KBM-7 (cell line): ENCODE measurements at regions not wholly inside any gene's neighbourhood (a gene's known extent, or its start where the extent isn't known, plus 50 kb on each side); places are given as distances from the start of the nearest gene placed in this dataset.
A peak's percentile ranks its signal among the peaks of the same experiment; 100 is the strongest.

Experiments used
- DNase-seq: peaks from one replicate; pipeline ENCODE4 v3.0.0-alpha.2; 2015
- in situ Hi-C: fragments of 300-500 bp; cut with MboI; formaldehyde crosslinking; loops from 2 replicates; pipeline ENCODE4 v1.14.3; 2020; ENCODE audit warnings: low sequenced_read_pairs, low pct_unique_long_range_greater_than_20kb, mixed read lengths

DNA sequence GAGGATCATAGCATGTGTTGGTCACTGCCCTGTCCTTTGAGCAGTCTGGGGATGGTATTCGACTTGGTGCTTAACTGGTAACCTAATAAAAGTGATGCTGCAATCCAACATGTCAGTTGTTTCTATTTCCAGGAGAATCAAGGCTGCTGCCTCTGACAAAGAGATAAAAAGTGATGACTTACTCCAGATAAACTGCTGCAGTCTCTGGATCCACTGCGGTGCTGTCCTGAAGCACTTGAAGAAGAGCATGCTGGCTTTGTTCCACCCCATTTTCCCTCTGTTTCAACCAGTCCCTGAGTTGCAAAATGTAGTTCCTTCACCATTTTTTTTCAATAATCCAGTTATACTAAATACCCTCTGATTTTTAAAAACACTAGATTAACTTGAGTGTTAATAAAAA, 403.5 kb upstream of the ANKRD30A start:
- in situ Hi-C loops: no loop called here
- DNase-seq: no peak

DNA sequence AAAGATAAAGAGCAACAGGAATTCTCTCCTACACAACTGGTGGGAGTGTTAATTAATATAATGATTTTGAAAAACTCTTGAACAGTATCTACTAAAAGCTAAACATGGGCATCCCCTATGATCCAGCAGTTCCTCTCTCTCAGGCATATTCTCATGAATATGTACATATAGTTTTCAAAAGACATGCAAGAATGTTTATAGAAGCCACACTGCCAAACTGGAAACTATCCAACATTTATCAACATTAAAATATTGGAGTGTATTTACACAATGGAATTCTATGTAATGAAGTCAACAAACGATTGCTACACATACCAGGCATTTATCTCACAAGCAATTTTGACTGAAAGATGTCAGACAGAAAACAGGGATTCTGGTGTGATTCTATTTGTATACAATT, 404.5 kb upstream of the ANKRD30A start:
- in situ Hi-C loops: no loop called here
- DNase-seq: no peak

DNA sequence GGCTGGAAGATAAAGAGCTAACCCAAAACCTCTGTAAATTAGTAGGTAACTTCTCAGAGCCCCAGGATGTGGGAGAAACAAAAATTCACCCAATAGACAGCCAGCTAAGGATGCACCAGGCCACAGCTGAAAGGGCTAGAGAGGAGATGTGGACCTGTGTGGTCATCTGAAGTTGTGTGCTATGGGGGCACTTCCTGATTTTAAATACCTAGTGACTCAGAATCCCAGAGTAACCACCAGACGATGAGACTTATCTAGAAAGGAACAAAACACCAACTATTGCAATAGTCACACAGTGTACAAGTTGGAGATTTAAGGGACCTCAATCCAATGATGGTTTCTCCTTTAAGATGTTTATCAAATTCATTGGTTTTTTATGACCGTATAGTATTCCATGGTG, 408.3 kb upstream of the ANKRD30A start:
- no peak for DNase-seq
- in situ Hi-C loops: no loop called here

DNA sequence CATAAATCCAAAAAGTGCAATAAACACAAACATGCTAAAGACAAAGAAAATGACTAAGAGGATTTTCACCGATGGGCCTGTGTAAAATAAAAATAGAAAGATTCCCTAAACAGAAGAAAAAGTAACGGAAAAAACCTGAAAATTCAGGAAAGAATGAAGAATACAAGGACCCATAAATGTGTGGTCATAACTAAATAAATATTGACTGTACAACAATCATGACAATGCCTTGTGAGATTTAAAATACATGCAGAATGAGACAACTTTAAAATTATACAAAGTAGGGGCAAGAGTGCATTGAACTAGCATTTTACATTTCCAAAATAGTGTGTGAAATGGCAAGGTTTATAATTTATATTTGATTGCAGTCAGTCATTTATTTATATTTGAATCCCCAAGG, 409.1 kb upstream of the ANKRD30A start:
- no peak for DNase-seq
- in situ Hi-C loops: no loop called here

DNA sequence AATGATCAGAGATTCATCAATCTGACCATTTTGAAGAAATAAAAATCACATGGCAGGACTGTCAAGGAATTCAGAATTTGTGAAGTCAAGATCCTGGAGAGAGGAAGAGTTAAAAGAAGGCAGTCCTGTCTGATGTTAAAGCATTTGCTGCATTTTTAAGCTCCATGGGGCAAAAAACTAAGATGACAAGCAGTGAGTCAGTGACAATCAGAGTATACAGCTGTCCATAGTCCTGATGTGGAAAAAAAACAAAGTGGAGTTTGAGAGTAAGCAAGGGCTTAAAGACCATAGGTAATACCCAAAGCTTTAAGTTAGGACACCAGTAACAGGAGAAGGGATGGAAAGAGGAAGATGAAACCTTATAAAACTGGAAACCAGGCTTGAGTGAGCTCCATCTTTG, 412.7 kb upstream of the ANKRD30A start:
- in situ Hi-C loops: no loop called here
- DNase-seq: no peak

DNA sequence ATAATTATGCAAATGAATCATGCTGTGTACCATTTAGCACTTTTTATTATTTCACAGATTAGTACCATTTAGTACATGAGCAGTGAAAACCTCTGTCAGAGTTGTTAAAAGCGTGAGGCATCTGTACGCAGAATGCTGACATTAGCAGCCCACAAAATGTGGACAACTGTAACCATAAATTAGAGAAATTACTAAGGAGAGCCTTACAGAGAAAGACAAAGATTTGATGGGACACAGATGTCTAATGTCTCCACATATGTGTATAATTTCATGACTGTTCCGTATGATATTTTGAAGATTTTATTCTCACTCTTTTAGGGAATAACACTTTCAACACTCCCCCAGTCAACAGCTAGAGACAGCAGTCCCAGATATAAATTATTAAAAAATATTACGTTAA, 414.0 kb upstream of the ANKRD30A start:
- DNase-seq: no peak
- in situ Hi-C loops: no loop called here

DNA sequence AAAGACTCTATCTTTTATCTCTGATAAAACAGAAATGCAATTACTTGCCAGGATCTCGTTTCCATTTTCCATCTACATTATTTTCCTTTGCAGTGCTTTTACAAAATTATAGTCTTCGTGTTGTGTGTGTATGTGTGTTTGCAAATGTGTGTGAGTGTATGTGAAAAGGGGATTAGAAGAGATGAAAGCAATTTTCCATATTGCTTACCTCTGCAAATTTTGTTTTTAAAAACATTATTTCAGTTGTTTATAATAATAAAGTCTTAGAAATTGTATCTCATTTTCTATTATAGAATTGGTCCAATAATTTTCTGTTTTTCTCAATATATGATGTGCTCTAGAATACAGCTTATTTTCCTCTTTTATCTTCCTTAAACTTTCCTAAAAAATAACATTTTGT, 421.3 kb upstream of the ANKRD30A start:
- DNase-seq: no peak
- in situ Hi-C loops: no loop called here

DNA sequence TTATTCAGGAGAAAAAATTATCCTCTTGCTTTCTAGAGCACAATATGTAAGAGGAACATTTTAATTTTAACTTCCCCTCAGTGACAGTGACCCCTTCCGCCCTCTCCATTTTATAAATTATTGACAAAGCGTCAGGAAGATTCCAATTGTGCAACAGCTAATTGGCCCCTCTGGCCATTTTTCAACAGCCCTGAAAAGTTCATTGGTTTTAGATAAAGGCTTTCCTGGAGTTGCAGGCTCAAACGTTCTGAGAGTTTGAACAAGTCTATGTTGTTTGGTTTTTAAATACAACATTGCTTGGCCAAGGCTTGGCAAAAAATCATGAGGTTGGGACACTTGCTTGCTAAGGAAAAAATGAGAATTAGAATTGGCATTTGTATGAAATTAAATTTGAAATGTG, 422.2 kb upstream of the ANKRD30A start:
- in situ Hi-C loops: no loop called here

DNA sequence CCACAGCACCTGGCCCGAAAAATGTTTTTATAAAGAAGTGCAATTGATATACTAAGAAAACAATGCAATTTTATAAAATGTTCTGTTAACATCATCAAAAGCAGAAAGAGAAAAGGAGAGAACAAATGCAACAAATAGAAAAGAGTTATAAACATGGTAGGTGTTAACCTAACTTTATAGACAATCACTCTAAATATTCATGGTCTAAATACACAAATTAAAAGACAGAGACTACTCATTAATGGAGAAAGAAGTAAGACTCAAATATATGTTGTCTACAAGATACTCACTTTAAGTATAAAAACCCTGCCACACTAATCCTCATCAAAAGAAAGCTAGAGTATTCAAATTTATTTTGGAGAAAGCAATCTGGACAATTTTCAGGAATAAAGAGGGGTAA, 425.3 kb upstream of the ANKRD30A start:
- in situ Hi-C loops: no loop called here
- no peak for DNase-seq

More for the DNA sequence above, 422.2 kb upstream of the ANKRD30A start:
- no peak for DNase-seq

DNA sequence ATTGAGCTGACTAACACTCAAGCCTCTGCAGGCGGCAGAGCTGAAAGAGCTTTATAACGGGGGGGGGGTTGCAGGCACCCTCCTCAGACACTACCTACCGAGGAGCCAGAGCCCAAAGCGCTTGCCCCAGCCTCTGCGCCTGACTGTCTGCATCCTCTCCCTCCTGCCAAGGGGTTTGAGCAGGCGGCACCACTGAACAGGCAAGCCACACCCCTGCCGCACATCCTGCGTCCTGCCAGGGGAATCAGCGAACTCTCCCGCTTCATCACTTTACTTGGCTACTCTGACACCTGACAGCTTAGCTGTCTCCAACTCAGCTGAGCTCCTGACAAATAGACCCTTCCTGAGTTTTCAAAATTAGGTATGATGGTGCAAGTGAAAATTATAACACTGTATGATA, 432.6 kb upstream of the ANKRD30A start:
- in situ Hi-C loops: no loop called here
- no peak for DNase-seq

DNA sequence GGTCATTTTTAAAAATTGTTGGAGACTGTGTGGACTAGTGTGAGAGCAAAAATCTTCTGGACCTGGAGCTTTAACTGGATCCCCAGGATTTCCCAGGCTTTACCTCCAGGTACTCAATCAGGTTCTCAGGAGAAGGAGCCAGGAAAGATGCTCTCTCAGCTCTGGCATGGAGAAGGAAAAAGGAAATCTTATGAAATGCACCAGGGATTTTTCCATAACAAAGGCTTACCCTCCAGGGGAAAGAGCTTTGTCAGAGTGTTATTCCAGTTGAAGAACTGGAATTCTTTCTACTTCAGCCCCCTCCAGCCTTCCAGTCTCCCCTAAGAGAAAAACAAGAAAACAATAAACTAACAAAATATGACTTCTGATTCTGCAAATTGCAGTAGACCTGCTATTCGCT, 436.7 kb upstream of the ANKRD30A start:
- in situ Hi-C loops: no loop called here
- DNase-seq: no peak

DNA sequence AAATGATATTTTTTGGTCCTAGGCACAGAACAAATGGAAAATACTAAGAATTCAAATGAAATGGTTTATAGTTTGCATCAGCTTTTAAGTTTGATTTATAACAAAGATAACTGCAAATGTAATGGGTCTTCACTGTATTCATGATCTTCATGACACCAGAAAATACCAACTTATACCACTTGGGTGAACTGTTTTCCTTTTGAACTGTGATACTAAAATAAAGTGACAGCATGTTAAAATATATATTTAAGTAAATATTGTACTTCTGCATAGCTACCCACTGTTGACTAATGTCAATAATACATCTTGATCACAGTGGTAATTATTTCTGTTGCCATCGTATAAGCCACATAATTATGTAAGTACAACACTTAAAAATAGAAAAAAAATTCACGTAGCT, 442.0 kb upstream of the ANKRD30A start:
- in situ Hi-C loops: no loop called here
- DNase-seq: no peak

DNA sequence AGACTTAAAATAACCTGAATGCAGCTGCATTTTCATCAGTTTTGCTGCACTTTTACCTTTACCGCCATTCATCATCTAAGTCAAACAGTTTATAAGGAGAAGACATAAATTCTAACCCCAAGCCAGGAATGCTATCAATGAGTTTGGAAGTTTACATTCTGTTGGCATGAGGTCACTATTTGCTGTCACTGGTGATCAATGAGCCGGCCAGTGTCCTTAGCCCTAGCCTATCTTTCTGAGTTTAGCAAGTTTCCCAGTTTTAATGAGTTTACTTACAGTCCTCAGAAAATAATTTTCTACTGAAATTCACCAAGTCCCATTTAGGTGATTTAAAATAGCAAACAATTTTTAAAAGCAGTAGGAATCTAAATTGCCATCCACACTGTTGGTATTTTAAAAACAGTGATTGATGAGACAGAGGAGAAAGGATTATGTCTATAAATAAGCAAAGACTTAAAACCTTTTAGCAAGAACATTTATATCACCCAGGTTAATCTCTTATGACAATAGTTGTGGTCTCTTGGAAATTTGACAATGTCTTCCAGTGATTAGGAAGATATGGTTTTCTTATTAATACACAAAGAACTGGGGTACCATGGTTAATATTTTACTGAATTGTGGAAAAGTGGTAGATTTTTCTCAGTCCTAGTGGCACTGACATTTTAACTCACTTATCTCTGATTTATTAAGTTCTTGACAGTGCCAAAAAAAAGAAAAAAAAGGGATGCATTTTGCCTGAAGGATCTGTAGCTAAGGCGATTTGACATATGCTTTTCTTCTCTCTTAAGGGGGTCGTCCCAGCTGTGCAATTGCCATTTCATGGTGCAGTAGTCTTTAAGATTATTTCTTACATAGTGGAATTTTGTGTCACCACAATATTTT, 443.4 kb upstream of the ANKRD30A start:
- no peak for DNase-seq
- in situ Hi-C loops: no loop called here

DNA sequence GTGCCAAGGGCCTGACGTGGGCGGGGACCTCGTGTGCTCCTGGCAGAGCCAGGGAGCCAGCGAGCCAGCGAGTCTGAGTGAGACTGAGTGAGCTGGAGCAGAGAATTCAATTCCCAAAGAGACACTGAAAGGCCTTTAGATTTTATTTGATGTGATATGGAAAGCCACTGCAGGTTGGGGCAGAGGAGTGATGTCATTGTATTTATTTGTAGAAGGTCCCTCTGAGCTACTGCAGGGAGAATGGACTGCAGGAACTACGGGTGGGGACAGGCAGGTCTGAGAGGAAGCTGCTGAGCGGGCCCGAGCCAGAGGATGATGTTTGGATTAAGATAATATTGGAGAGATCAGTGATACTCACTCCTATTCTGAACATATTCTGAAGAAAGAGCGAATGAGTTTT, 445.8 kb upstream of the ANKRD30A start:
- in situ Hi-C loops: no loop called here
- no peak for DNase-seq

DNA sequence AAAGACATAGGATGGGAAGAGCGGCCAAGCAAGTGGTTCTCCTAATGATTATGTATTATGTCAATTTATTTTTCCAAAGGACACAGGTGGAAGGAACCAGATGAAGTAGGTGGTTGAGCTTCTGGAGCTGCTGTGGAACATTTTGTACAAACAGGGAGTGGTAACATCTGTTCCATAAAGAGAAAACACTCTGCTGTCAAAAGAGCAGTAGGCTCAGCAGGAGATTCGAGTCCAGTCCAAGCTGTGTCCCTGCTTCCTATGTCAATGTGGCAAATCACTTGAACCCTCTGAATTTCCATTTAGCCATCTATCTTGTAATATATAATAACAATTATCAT, 448.0 kb upstream of the ANKRD30A start:
- DNase-seq: no peak
- in situ Hi-C loops: no loop called here

DNA sequence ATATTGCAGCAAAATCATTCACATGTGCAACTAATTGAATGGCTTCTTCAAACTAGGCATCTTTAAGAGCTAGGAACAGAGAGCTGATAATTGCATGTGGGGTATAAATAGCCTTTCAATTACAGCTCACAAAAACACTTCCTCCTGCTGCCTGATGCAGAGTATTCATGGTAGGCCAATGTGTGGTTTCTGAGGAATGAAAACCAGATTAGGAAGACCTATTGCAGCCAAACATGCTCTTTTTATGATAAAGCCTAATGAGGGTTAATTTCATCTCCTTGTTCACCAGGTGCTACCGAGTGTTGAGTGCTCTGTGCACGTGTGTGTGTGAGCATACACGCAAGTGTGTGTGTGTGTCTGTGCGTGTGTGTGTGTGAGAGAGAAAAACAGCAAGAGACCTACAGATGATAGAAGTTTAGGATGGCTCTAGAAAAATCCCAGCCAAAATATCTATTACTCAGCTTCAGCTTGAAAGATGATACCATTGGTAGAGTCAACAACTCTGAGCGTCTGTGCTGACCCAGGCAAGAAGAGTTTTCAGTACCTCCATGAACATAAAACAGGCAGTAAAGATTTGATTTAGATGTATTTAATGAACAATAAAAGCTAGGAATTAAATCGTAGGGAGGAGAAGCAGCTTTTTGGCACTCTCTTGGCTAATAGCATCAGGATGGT, 448.5 kb upstream of the ANKRD30A start:
- in situ Hi-C loops: no loop called here
- peak; percentile 11 for DNase-seq

DNA sequence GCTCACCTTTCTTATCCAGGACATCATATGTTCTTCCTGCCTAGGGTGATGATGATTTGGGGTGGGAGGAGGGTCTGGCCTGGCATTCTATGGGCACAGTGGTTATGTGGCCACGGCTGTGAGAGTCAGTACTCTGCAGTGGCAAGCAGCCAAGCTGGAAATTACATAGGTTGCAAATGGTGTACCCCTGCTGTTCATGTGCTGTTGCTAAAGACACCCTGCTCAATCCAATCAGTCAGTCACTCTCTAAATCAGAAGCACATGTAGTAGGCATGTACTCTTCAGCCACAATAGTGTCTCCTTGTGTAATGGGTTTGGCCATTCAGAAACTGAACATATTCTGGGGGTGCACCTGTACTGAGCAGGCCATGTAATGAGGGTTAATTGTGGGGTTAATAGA, 449.1 kb upstream of the ANKRD30A start:
- in situ Hi-C loops: no loop called here
- no peak for DNase-seq

DNA sequence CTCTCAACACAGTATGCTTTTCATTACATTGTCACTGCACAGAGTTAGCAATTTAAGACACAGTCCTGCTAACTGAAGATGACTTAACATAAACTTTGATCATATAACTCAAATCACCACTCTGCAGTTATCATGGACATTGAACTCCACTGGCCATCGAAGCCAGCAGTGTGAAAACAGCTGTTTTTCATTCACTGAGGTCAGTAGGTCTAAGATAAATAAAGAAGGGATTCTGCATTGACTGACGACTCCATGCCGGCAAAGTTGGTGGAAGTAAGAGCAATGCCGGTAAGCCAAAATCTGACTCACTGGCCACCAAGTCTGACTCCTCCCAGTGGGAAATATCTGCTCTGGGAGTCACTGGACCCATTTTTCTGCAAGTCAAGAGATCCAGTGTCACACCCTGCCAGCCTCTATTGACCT, 449.9 kb upstream of the ANKRD30A start:
- in situ Hi-C loops: no loop called here
- DNase-seq: no peak

DNA sequence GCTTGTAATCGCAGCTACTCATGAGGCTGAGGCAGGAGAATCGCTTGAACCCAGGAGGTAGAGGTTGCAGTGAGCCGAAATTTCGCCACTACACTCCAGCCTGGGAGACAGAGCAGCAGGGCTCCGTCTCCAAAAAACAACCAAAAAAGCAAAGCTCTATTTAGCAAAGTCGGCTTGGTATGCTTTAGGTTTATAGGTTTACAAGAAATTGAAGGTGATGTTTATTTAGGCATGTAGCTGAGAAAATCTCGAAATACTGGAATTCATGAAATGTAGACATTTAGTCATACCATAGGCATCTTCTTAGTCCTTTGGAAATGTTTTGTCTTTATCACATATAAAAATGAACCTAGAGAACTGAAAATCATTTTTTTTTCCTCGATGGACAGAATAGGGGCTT, 453.8 kb upstream of the ANKRD30A start:
- no peak for DNase-seq
- in situ Hi-C loops: no loop called here

DNA sequence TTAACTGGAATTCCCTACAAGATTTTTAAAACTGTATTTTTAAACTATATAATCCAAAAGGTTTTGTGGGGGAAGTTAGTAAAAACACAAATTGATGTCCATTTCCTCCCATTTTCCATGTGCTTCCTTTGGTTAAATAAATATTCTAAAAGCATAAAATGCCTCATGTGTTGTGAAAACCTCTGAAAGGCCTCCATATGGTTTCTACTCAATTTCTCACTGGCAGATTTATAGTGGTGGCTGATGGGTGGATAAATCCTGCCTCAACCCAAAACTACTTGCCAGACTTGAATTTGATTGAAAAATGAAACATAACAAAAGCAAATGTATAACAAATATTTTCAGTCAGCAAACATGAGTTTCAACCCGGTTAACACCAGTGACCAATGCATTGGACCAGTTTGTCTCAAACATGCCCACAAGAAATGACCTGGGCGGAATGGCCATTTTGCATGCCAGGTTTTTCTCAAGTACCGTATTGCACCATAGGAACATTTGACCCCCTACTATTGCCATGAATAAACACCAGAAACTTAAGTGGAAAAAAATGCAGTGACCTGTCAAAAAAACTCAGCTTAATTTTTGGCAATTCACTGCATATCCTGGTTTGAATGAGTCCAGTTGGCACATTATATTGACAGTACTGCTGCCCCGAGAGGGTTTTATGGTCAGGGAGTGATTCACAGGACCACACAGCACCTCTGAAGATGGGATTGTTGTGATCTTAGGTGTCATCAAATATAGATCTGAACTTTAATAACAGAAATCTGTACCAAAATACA, 454.6 kb upstream of the ANKRD30A start:
- in situ Hi-C loops: no loop called here
- DNase-seq: no peak
